Suppressor macrophage treated with lipopolysaccharide for 1 hour (primary cell): ENCODE measurements at regions not wholly inside any gene's neighbourhood (a gene's known extent, or its start where the extent isn't known, plus 50 kb on each side); places are given as distances from the start of the nearest gene placed in this dataset.
A peak's percentile ranks its signal among the peaks of the same experiment; 100 is the strongest.

ENCODE experiments used
- DNase-seq, 3 donors: peaks; one replicate each; pipeline ENCODE4 v3.0.0-alpha.2; 2020 to 2022

GRCh38 chr5:63175850-63176249 lies 597.2 kb downstream of the LRRC70 start:
- no peak for DNase-seq

- no peak for DNase-seq
These were observed 591.9 kb downstream of the LRRC70 start for GRCh38 chr5:63170486-63170885.

GRCh38 chr5:63164838-63165535 lies 586.4 kb downstream of the LRRC70 start:
- no peak for DNase-seq

GRCh38 chr5:63164339-63164738 lies 585.7 kb downstream of the LRRC70 start:
- no peak for DNase-seq

GRCh38 chr5:63155310-63155631 lies 576.7 kb downstream of the LRRC70 start:
- DNase-seq = no peak

GRCh38 chr5:63154476-63155309 lies 576.1 kb downstream of the LRRC70 start:
- DNase-seq = no peak

GRCh38 chr5:63152871-63153270 lies 574.3 kb downstream of the LRRC70 start:
- DNase-seq = no peak

- DNase-seq = no peak
These were observed 566.5 kb downstream of the LRRC70 start for GRCh38 chr5:63145167-63145566.

- no peak for DNase-seq
These were observed 563.0 kb downstream of the LRRC70 start for GRCh38 chr5:63141591-63141990.

GRCh38 chr5:63135291-63135690 lies 556.7 kb downstream of the LRRC70 start:
- no peak for DNase-seq

- no peak for DNase-seq
These were observed 553.1 kb downstream of the LRRC70 start for GRCh38 chr5:63131626-63132285.

GRCh38 chr5:63128761-63129160 lies 550.1 kb downstream of the LRRC70 start:
- DNase-seq = no peak

- DNase-seq = no peak
These were observed 549.4 kb downstream of the LRRC70 start for GRCh38 chr5:63128018-63128417.

- DNase-seq = no peak
These were observed 548.4 kb downstream of the LRRC70 start for GRCh38 chr5:63127054-63127453.

- DNase-seq = peak; percentile 3 to 33 (median 17)
These were observed 547.2 kb downstream of the LRRC70 start for GRCh38 chr5:63125862-63126261.

- no peak for DNase-seq
These were observed 546.8 kb downstream of the LRRC70 start for GRCh38 chr5:63125392-63125791.

GRCh38 chr5:63124266-63124665 lies 545.6 kb downstream of the LRRC70 start:
- no peak for DNase-seq

GRCh38 chr5:63121471-63121870 lies 542.9 kb downstream of the LRRC70 start:
- DNase-seq = no peak

GRCh38 chr5:63118221-63118620 lies 539.6 kb downstream of the LRRC70 start:
- DNase-seq = no peak

GRCh38 chr5:63111891-63112290 lies 533.3 kb downstream of the LRRC70 start:
- no peak for DNase-seq

GRCh38 chr5:63101870-63102269 lies 523.3 kb downstream of the LRRC70 start:
- DNase-seq = no peak

GRCh38 chr5:63097286-63097685 lies 518.7 kb downstream of the LRRC70 start:
- no peak for DNase-seq

- DNase-seq = no peak
These were observed 516.1 kb downstream of the LRRC70 start for GRCh38 chr5:63094730-63095129.

- DNase-seq = no peak
These were observed 510.5 kb downstream of the LRRC70 start for GRCh38 chr5:63089147-63089546.
